ENCODE measurements at regions not wholly inside any gene's neighbourhood (a gene's known extent, or its start where the extent isn't known, plus 50 kb on each side); places are given as distances from the start of the nearest gene placed in this dataset.
A peak's percentile ranks its signal among the peaks of the same experiment; 100 is the strongest.

DNA sequence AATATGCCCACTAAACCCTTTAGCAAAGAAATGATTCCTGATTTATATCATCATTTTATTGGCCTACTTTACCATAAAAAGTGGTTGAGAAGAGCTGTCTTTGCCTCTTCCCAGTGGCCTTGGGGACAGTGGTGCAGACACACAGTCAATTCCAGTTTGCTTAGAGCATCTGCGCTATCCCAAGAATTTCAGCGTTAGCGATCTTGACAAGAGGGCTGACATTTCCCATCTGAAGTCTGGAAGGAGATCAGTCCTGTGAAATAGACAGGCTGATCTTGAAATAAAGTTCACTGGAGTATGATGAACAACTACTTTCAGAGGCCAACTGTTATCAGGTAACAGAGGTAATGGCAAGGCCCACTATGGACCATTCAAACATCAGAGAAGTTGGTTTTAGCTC is 475.3 kb upstream of the NRP1 start:
- no peaks in the 10 kb centered on the region for H3K27me3 ChIP-seq
- no peak overlapping the region for H3K9ac ChIP-seq
- H3K9me3 ChIP-seq (replicated peaks in 1 of 11) = peaks cover 4 to 13% (median 8%) of the 10 kb centered on the region in 11 experiments; a peak in 13 of 22 replicates
- H3K4me1 ChIP-seq = no peaks in the 10 kb centered on the region
- H4K20me1 ChIP-seq = no peaks in the 10 kb centered on the region
- no peak for TF ChIP-seq Cebpa-rat (IDR thresholded peaks at IDR 0.05)
- H3K27ac ChIP-seq = no peak overlapping the region
- no peaks in the 10 kb centered on the region for H3K36me3 ChIP-seq
- no peak overlapping the region for H3K4me3 ChIP-seq
- H3K4me2 ChIP-seq = no peak overlapping the region

- Histone ChIP-seq H3K4me3 (no peak overlapping the region), H3K4me2 (no peak overlapping the region), H4K20me1 (no peaks in the 10 kb centered on the region), H3K36me3 (no peaks in the 10 kb centered on the region), H3K9me3 (replicated peaks in 1 of 11) (peaks cover 2 to 10% (median 3%) of the 10 kb centered on the region in 11 experiments; a peak in 12 of 22 replicates), H3K9ac (no peak overlapping the region), H3K27ac (no peak overlapping the region), H3K4me1 (no peaks in the 10 kb centered on the region), H3K27me3 (no peaks in the 10 kb centered on the region)
- TF ChIP-seq Cebpa-rat (IDR thresholded peaks at IDR 0.05) = no peak
Measured at GRCh38 chr10:33808475-33808874, 474.0 kb upstream of the NRP1 start.

DNA sequence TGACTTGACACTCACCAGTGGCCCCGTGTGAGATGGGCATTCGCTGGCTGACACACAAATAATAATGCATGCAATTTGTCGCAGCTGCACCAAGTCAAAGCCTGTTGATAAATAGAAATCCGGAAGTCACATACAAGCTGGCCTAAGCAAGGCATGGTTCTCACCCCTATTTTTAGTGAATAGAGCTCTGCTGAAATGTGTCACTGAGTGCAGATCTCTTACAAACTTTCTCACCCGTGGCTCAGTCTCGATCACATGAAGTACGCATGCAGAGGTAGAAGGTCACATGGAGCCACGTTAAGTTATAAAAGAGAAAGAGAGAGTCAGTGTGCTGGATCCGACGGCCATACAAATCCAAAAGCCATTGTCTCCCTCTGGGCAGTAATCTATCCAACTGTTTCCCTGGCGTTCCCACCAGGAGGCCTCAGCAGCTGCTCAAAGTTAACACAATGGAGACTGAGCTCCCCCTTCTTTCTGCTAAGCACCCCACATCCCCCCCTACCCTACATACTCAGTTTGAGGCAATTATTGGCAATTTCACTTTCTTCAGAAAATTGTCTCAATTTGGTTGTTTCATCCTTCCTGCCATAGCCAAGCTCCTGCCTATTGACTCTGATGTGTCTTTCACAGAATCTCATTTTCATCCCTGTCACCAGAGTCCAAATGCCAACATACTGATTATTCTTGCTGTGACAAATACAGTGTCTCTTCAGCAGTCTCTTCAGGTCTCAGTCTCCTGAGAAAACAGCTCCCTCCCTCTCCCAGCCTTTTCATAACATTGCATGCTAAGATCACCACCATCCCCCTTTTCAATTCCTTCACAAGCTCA is 473.3 kb upstream of the NRP1 start:
- Histone ChIP-seq H3K4me2 (no peak overlapping the region), H3K4me1 (no peaks in the 10 kb centered on the region), H3K9ac (no peak overlapping the region), H3K4me3 (no peak overlapping the region), H3K27ac (no peak overlapping the region), H3K9me3 (replicated peaks in 1 of 11) (peaks cover 0 to 2% (median 0%) of the 10 kb centered on the region in 11 experiments; a peak in 1 of 22 replicates), H4K20me1 (no peaks in the 10 kb centered on the region), H3K27me3 (no peaks in the 10 kb centered on the region), H3K36me3 (no peaks in the 10 kb centered on the region)
- no peak for TF ChIP-seq Cebpa-rat (IDR thresholded peaks at IDR 0.05)

DNA sequence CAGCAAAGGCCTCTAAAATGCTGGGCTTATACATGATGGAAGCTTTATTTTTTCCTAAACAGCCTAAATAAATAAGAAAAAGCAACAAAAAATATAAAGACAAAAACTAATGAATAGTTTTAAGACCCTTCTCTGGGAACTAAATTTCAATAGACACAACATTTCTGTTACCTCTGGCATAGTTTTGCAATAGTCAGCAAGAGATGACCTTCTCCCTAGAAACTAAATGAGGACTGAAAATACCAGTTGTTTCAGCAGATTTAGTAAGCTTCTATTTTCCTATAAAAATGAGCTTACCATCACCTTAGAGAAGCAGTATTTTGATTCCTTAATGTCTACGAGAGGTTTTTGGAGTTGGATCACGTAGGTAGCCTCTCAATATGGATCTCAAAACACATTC is 471.4 kb upstream of the NRP1 start:
- no peaks in the 10 kb centered on the region for H3K27me3 ChIP-seq
- peaks cover 0 to 3% (median 0%) of the 10 kb centered on the region in 10 experiments; a peak in 2 of 20 replicates for H3K4me1 ChIP-seq
- H3K36me3 ChIP-seq = no peaks in the 10 kb centered on the region
- no peak overlapping the region for H3K4me3 ChIP-seq
- TF ChIP-seq Cebpa-rat (IDR thresholded peaks at IDR 0.05) = no peak
- no peaks in the 10 kb centered on the region for H4K20me1 ChIP-seq
- no peak overlapping the region for H3K4me2 ChIP-seq
- no peak overlapping the region for H3K9ac ChIP-seq
- no peak overlapping the region for H3K27ac ChIP-seq
- H3K9me3 ChIP-seq (replicated peaks in 1 of 11) = no peaks in the 10 kb centered on the region

DNA sequence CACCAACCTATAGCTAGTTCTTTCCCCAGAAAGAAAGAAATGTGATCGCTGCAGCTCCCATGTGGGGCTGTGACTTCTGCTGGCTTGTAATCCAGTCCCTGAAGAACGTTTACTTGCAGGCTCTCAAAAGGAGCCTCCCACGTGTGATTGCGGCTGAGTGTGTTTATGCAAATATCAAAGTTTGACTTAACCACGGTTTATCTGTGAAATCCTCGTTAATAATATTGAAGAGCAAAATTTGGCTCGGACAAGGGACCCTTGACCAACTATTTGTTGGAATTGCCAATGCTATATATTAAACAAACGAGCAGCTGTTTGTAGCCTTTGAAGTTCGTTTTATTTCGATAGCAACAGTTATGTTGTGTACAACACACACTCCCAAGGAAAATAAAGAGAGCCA is 470.1 kb upstream of the NRP1 start:
- Histone ChIP-seq H3K9me3 (replicated peaks in 1 of 11) (no peaks in the 10 kb centered on the region), H3K4me1 (peaks cover 0 to 3% (median 0%) of the 10 kb centered on the region in 10 experiments; a peak in 2 of 20 replicates), H3K9ac (no peak overlapping the region), H4K20me1 (no peaks in the 10 kb centered on the region), H3K36me3 (no peaks in the 10 kb centered on the region), H3K27ac (no peak overlapping the region), H3K4me2 (no peak overlapping the region), H3K27me3 (no peaks in the 10 kb centered on the region), H3K4me3 (no peak overlapping the region)
- no peak for TF ChIP-seq Cebpa-rat (IDR thresholded peaks at IDR 0.05)

- Histone ChIP-seq H3K27ac (no peak overlapping the region), H3K4me3 (no peak overlapping the region), H3K4me1 (peaks cover 0 to 3% (median 0%) of the 10 kb centered on the region in 10 experiments; a peak in 2 of 20 replicates), H3K9ac (no peak overlapping the region), H3K9me3 (replicated peaks in 1 of 11) (no peaks in the 10 kb centered on the region), H4K20me1 (no peaks in the 10 kb centered on the region), H3K27me3 (no peaks in the 10 kb centered on the region), H3K4me2 (no peak overlapping the region), H3K36me3 (no peaks in the 10 kb centered on the region)
- no peak for TF ChIP-seq Cebpa-rat (IDR thresholded peaks at IDR 0.05)
Measured at GRCh38 chr10:33803248-33803647, 468.8 kb upstream of the NRP1 start.

DNA sequence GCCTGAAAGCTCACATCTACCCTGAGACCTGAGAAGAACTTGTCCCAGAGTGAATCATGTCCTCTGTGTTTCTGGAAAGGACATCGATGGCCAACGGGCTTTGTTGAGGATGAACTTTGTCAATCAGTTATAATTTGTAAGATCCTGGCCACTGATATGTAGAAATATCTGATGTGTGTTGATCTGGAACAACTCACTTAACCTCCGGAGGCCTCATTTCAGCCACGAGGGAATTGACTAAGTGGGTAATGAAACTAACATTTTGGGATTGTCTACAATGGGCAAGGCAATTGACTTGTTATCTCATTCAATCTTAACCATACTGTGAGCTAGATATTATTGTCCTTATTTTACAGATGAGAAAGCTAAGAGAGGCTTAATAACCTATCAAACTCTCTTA is 468.1 kb upstream of the NRP1 start:
- TF ChIP-seq Cebpa-rat (IDR thresholded peaks at IDR 0.05) = no peak
- Histone ChIP-seq H3K9me3 (replicated peaks in 1 of 11) (no peaks in the 10 kb centered on the region), H3K27me3 (no peaks in the 10 kb centered on the region), H3K4me3 (no peak overlapping the region), H3K27ac (no peak overlapping the region), H3K36me3 (no peaks in the 10 kb centered on the region), H3K4me2 (no peak overlapping the region), H3K9ac (no peak overlapping the region), H3K4me1 (peaks cover 0 to 3% (median 0%) of the 10 kb centered on the region in 10 experiments; a peak in 2 of 20 replicates), H4K20me1 (no peaks in the 10 kb centered on the region)

DNA sequence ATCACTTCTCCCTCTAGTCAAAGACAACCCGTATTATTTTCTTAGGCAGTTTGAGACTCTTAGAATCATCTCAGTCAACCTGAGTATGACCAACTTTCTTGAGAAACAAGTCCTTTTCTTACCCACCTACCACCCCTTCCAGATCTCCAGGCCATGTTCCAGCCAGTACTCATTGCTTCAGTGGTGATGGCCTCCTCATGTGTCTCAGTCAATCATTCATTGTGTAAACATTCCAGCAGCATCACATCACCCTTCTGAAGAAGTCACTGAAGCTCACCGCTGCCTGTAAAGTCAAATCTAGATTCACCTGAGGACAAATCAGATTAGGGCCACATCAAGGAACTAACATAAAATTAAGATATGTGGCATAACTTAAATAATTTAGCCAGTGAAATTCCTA is 467.2 kb upstream of the NRP1 start:
- H3K4me1 ChIP-seq = peaks cover 0 to 3% (median 0%) of the 10 kb centered on the region in 10 experiments; a peak in 2 of 20 replicates
- H4K20me1 ChIP-seq = no peaks in the 10 kb centered on the region
- H3K27ac ChIP-seq = no peak overlapping the region
- no peaks in the 10 kb centered on the region for H3K36me3 ChIP-seq
- H3K27me3 ChIP-seq = no peaks in the 10 kb centered on the region
- H3K4me2 ChIP-seq = no peak overlapping the region
- no peak overlapping the region for H3K9ac ChIP-seq
- no peaks in the 10 kb centered on the region for H3K9me3 ChIP-seq (replicated peaks in 1 of 11)
- no peak for TF ChIP-seq Cebpa-rat (IDR thresholded peaks at IDR 0.05)
- H3K4me3 ChIP-seq = no peak overlapping the region

GRCh38 chr10:33800986-33801385 is 466.5 kb upstream of the NRP1 start:
- no peaks in the 10 kb centered on the region for H3K27me3 ChIP-seq
- TF ChIP-seq Cebpa-rat (IDR thresholded peaks at IDR 0.05) = no peak
- H3K27ac ChIP-seq = no peak overlapping the region
- no peaks in the 10 kb centered on the region for H4K20me1 ChIP-seq
- H3K36me3 ChIP-seq = no peaks in the 10 kb centered on the region
- no peak overlapping the region for H3K4me2 ChIP-seq
- H3K9ac ChIP-seq = no peak overlapping the region
- no peak overlapping the region for H3K4me3 ChIP-seq
- no peaks in the 10 kb centered on the region for H3K9me3 ChIP-seq (replicated peaks in 1 of 11)
- H3K4me1 ChIP-seq = peaks cover 0 to 3% (median 0%) of the 10 kb centered on the region in 10 experiments; a peak in 2 of 20 replicates

- Histone ChIP-seq H3K4me1 (peaks cover 0 to 3% (median 0%) of the 10 kb centered on the region in 10 experiments; a peak in 2 of 20 replicates), H3K27ac (no peak overlapping the region)
Measured at GRCh38 chr10:33800545-33800944, 466.1 kb upstream of the NRP1 start.

More at GRCh38 chr10:33800545-33800944, 466.1 kb upstream of the NRP1 start:
- Histone ChIP-seq H3K9me3 (replicated peaks in 1 of 11) (no peaks in the 10 kb centered on the region), H3K9ac (no peak overlapping the region), H3K4me2 (no peak overlapping the region), H3K27me3 (no peaks in the 10 kb centered on the region), H3K36me3 (no peaks in the 10 kb centered on the region), H4K20me1 (no peaks in the 10 kb centered on the region), H3K4me3 (no peak overlapping the region)
- peak in 8 of 11 experiments; percentile 12 to 83 (median 45); a peak in 7 of 22 replicates for TF ChIP-seq Cebpa-rat (IDR thresholded peaks at IDR 0.05)

Data from BLaER1 treated with 17β-estradiol and CSF1 and Interleukin-3, amounts not matched to agents 10 nM and 100 nM (cell line).